ENCODE measurements at regions not wholly inside any gene's neighbourhood (a gene's known extent, or its start where the extent isn't known, plus 50 kb on each side); places are given as distances from the start of the nearest gene placed in this dataset.

DNA sequence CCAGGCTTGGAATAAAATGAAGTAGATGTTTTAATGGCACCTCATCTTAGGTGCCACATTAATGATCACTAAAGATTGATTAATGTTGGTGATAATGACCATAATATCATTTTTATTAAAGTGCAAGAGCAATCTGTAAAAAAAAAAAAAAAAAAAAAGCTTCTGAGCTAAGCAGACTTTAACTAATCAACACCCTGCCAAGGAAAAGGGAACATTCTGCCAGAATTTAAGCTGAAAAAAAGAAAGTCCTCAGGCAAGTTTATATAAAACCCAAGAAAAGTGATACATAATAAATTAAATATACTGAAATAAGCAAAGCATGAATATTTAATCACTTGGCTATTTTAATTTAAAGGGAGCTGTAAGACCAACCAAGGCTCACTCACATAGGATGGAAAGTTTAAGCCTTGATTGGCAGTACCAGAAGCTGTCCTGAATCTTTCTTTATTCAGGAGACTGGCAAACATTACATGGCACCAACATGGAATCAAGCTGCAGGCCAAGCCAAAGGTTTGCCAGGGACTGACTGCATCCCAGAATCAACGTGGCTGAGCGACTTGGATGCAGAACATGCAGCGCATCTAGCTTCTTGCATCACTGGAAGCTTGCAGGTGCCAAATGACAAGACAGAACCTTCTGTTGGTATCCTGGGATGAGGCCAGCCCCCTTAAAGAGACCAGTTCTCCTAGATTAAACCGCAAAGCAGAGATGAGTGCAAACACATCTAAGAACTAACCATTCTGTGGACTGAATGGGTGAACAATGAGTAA lies 413.6 kb downstream of the ENC1 start:
- DNase-seq (ENCODE audit: low read depth): no peak

DNA sequence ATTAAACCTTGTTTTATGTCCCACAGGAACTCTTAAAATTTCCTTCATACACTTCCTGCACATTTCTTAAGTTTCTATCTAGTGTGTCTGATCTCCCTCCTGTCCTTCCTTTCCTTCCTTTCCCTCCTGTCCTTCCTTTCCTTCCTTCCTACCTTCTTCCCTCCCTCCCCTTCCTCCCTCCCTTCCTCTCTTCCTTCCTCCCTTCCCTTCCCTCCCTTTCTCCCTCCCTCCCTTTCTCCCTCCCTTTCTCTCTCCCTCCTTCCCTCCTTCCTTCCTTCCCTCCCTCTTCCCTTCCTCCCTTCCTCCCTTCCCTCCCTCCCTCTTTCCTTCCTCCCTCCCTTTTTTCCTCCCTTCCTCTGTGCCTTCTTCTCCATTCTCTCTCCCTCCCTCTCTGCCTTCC lies 414.9 kb downstream of the ENC1 start:
- no peak for DNase-seq (ENCODE audit: low read depth)

DNA sequence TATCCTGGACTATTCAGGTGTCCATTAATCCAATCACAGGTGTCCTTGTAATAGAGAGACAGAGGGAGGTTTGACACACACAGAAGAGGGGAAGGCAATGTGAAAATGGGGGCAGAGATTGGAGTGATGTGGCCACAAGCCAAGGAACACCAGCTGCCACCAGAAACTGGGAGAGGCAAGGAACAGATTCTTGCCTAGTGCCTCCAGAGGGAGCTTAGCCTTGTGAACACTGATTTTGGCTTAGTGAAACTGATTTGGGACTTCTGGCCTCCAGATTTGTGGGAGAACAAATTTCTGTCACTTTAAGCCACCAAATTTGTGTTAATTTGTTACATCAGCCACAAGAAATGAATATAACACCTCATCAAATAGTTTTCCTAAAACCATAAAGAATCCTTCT lies 416.2 kb downstream of the ENC1 start:
- DNase-seq (ENCODE audit: low read depth): no peak

DNA sequence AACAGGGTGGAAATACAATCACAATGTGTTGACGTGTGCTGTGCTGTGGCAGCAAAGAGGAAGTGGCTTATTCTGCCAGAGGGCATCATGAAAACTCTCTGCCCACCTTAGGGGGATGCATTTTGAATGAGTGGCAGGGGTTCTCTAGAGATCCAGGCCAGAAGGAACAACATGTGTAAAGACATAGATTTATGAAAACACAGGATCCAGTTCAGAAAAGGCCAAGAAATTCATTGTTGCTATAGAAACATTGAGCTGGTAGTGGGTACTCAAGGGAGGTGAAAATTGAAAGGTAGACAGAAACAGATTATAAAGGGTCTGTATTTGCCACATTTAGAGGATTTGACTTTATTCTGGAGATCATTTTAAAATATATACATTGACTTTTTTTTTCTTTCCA lies 417.7 kb downstream of the ENC1 start:
- DNase-seq (ENCODE audit: low read depth): no peak

DNA sequence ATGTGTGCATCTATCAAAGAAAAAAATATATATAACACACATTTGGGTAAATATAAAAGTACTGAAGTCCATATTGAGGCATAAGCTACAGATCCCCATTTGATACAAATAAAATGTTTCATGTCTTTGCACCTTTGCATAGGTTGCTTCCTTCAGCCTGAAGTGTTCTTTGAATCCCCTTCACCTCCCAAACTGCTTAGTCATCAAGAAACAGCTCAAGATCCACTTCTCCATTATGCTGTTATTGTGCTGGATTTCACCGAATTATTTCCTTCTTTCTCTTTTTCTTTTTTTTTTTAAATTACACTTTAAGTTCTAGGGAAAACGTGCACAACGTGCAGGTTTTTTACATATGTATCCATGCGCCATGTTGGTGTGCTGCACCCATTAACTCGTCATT lies 419.1 kb downstream of the ENC1 start:
- no peak for DNase-seq (ENCODE audit: low read depth)

DNA sequence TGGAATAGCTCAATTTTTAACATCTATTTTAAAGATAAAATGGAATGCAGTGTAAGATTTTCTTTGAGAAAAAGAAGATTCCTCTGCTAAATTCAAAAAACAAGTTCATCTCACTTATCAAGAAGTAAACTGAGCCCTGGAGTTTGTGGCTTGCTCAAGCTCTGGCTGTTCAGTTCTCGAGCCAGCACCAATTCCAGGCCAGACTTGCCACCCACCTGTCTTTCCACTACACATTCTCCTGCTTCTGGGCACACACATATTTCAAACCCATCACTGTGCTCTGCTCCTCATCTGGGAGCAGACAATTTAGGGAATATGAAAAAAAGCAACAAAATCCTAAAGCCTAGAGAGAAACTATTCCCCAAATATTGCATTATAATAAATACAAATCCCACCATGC lies 424.5 kb downstream of the ENC1 start:
- no peak for DNase-seq (ENCODE audit: low read depth)

DNA sequence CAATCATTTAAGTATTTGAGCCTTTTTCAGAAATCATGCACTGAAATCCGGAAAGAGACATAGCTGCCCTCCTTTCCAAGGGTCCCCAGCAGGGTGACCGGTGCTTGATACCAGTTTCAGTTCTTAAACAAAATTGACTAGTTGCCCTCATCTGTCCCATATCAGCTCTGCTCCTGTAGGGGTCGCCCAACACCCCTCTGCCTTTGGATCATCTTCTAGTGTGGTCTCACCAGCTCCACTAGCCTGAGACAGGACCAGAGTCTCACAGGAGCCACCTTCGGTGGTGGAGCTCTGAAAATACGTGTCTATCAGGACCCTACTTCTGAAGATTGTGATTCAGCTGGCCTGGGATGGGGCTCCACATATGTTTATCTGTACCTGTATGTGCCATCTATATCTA lies 428.2 kb downstream of the ENC1 start:
- peak; percentile 57 for DNase-seq (ENCODE audit: low read depth)

DNA sequence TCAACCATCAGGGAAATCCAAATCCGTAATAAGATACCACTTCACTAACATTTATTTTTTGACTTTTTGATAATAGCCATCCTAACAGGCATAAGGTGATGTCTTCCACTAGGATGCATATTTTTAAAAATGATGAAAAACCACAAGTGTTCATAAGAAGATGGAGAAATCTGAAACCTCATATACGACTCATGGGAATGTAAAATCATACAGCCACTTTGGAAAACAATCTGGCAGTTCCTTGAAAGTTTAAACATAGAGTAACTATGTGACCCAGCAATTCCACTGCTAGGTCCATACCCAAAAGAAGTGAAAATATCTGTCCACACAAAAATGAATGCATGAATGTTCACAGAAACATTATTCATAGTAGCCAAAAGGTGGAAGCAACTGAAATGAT lies 431.0 kb downstream of the ENC1 start:
- DNase-seq (ENCODE audit: low read depth): peak; percentile 53

DNA sequence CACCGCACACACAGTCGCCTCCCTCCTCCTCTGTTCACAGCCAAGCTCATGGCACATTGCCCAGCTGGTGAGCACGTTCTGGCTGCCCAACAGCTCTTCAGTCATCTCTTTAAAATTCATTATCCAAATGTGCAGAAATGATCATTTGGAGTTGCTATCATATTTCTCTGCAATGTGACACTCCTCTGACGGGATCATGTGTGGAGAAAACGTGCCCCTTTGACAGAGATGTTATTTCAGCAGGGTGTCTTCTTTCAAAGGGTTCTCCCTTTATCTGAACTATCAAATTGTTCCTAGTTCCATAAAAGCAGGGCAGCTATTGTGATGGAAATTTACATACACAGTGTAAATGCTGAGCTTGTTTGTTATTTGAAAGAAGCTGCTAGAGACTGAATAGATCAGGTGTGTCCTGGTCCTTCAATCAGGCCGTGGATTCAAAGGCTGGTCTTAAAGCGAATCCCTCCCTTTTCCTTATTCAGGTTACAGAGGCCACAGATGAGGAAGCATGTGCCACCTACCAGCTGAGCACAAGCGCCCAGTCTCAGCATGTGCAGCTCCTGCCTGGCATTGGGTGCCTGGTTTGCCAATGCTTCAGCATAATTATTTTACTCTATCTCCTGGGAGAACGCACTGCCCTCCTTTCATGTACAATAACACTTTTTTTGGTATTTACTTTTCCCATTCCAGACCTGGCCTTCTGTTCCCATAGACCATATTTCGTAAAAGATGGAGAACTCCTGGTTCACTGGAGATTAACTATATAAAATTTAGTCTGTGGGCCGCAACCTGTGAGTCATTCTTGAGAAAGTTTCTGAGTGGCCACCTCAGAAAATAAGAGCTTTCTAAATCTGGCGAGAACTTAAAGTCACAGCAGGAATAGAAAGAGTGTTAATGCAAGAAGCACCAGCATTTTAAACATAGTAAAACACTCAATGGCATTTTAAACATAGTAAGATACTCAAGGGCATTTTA lies 433.7 kb downstream of the ENC1 start:
- peak; percentile 93 for DNase-seq (ENCODE audit: low read depth)

DNA sequence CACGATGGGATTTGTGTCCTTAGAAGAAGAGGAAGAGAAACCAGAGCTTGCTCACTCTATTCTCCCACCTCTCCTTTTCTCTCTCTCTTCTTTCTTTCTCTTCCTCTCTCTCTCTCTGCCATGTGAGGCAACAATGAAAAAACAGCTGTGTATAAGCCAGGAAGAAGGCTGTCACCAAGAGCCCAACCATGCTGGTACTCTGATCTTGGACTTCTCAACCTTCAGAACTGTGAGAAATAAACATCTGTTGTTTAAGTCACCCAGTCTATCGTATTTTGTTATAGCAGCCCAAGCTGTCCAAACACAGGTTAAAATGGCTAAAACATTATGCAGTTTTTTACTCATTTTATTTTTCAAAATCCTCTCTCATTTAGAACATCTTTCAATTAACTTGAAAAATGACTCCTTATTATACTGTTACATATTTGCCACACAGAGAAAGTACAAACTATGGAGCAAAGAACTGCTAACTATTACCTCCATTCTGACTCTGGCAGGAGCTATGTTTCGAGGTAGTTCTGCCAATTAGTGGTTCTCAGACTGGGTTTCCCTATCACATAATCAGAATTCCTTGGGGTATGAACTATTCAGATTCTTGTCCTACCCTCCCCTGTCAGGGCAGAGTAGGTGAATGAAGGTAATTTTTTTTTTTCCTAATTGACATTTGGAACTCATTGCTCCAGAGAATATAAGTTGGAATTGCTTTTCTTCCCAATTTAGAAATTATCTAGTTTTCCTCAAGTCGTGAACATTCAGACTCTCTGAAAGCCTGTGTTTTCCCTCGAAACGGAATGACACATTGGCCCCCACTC lies 434.6 kb downstream of the ENC1 start:
- peak; percentile 8 for DNase-seq (ENCODE audit: low read depth)

DNA sequence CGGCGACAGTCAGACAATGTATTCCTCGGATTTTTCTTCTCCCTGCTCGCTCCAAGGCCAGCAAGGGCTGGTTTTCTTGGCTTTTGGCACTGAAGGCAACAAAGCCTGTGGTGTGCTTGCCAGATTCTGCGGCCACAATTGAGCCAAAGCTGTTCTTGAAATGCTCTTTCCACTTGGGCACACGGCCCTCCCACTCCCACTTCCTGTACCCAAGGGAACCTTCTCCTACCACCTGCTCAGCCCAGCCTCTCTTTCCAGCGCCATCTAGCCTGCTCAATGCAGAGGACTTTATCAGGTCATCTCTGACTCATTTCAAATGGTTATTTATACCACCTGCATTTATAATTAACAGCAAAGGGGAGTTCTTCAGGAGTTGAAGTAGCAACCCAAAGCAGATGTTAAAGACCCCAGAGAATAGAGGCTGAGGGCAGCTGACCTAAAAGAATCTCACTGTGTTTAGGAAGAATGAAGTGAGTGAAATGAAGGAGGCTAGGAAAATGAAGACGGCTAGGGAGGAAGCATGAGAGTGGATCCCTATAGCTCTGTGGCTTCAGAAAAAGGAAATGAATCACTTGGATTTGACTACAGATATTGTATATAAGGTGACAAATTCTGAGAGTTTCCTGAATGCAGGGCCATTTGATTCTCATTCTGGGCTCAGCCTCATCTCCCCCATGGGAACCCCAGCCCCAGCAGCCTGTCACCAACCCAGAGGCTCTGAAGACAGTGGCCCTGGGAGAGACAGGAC lies 439.0 kb downstream of the ENC1 start:
- peak; percentile 56 for DNase-seq (ENCODE audit: low read depth)

DNA sequence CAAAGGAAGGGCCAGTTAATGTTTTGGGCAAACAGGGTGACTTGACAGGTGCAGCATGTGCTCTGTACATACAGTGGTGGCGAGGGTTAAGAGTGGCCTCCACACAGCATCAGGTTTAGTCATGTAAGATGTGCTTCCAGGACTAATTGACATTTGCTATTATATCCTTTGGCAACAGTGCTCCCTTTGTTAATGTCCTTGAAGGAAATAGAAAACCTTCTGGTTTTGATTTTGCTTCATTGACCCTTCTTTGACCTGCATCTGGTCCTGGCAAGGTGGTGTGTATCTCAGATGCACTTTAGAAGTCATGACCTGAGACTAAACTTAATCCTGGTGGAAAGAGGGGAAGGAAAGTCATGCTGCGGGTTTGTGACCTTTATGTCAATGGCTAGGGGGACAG lies 440.0 kb downstream of the ENC1 start:
- no peak for DNase-seq (ENCODE audit: low read depth)

DNA sequence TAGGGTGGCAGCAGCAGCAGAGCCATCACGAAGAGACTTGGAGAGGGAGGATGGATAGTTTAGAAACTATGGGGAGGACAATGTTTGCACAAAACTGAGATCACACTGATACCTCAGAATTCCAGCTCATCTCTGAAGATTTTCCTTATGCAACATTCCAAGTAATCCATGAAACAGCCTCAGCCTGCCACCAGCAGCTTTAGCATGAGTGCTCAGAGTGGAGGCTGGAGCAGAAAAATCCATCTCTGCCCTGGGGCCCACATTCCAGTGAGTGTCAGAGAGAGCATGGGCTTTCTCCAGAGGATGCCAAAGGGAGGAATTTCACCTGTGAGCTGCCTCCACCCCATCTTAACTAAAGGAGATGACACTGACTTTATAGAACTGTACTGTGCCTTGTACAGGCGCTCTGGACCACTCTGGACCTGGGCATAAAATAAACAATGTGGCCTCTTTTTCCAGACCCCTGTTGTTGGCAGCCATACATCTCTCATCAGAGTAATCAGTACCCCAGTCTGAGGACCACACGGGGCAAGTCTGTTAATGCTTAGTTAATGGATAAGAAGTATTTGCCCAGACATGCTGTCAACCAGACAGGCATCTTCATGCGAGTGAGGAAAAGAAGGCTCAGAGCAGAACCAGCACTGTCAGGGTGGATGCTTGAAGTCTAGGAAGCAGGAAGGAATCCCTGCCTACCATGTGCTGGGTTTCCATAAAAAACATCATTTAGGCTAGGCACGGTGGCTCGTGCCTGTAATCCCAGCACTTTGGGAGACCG lies 440.9 kb downstream of the ENC1 start:
- DNase-seq (ENCODE audit: low read depth): peak; percentile 95

DNA sequence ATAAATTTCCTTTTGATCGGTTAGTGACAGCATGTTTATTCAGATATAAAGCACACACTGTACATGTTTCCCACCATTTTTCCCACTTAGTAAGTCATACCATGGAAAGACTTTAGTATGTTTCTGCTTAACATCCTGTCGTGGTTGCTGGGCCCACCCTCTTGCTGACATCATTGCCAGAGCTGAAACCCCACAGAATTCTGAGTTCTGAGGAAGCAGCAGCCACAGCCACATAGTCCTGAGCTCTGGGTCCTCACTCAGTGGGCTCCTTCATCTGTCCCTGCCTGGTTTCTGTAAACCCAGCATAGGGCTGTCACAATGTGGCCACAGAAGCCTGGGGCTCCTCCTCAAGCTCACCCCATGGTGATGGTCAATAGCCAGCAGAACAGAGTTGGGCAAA lies 441.5 kb downstream of the ENC1 start:
- DNase-seq (ENCODE audit: low read depth): peak; percentile 76

DNA sequence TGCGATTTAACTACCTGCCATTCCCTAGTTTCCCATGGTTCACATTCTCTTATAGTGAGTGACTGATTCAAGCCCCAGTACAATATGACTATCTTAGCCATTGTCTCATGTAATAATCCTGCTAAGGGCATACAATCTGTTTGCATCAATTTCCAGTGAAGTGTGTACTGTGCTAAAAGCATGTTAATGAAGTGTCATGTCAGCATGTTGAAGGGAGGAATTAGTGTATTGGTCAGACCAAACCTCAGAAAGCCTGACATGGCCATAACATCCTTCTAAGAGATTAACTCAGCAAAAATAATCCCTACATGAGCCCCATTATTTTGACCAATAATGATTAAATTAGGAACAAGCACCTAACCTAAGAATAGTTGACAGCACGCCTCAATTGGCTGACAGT lies 442.4 kb downstream of the ENC1 start:
- DNase-seq (ENCODE audit: low read depth): no peak

DNA sequence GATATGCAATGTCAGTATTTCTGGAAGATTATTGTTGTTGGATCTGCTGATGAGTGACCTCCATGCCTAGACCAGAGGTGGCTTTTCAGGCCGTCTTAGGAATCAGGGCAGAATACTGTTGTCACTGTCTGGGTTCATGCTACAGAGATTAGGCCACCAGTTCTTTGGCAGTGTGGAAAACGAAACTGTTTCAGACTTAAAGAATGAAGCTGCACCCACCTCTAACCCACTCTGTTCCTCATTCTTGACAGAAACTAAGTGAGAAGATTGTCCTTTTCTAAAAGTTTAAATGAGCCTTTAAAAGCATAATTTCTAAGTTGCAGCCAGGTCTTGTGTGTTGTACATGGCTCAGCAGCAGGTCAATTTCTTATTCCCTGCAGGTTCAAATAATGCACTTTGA lies 444.3 kb downstream of the ENC1 start:
- no peak for DNase-seq (ENCODE audit: low read depth)

DNA sequence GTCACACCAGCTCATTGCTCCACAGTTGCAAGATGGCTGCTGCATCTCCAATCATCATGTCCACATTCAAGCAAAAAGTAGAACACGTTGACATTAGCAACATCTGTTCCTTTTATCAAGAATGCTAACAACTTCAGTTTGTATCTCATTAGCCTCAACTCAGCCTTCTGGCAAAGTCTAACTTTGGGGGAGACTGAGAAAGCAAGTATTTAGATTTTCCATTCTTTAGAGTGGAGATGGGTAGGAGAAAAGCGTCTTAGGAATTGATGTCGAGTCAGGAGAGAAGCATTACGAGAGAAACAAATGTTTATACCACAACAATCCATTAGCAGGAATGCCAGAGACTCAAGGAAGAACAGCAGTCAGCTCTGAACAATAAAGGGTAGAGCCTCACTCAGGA lies 446.3 kb downstream of the ENC1 start:
- no peak for DNase-seq (ENCODE audit: low read depth)

DNA sequence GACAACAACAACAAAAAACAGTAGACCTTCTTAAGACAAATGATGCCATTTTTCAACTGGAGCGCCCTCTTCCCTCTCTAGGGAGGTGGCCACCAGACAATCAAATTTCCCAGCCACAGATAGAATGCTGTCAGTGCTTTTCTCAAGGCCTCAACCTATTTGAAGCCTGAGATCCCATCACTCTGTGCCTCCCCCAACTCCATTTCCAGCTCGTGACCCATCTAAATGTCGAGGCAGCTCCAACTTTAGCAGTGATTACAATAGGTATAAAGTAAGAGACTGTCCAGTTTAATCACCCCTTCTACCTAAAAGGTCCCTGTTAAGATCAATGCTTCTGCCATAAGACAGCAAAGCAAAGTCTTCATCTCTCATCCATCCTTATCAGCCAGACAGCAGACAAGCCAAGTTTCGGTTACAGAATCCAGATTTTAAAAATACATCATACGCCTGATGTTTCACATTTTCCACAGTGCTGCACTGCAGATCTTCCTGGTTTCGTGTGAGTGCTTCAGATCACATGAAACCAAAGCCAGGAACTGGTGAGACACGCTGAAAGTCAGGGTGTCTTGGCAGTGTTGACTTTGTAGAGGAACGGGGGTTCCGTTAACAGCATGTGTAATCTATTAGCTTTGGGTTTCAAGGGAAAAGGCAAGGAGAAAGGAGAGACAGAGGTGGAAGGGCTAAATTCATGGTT lies 447.8 kb downstream of the ENC1 start:
- peak; percentile 4 for DNase-seq (ENCODE audit: low read depth)

DNA sequence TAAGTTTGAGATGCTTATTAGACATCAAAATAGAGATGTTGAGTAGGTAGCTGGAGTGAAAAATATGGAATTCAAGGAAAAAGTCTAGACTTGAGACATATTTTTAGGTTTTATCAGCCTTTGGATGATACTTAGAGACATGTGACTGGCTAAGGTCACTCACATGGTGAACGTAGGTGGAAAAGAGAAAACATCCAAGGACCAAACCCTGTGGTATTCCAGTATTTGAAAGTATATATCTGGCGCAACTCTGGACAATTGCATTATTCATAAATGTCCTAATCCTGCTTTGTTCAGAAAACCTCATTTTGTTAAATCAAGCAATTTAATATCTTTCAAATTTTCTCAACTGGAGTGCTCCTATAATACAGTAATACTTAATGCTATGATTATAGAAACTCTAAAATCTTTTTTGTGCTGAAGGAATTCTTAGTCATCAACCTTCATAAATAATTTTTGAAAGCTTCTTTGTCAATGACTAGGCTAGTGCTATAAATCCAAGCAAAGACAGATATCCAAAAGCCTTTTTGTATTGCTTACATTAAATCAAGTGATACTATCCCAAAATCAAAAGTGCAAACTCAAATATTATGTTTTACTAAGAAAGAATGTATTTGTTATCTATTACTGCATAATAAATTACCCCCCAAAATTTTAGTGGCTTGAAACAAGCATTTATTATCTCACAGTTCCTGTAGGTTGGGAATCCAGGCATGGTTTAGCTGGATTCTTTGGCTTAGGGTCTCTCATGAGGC lies 452.0 kb downstream of the ENC1 start:
- no peak for DNase-seq (ENCODE audit: low read depth)

DNA sequence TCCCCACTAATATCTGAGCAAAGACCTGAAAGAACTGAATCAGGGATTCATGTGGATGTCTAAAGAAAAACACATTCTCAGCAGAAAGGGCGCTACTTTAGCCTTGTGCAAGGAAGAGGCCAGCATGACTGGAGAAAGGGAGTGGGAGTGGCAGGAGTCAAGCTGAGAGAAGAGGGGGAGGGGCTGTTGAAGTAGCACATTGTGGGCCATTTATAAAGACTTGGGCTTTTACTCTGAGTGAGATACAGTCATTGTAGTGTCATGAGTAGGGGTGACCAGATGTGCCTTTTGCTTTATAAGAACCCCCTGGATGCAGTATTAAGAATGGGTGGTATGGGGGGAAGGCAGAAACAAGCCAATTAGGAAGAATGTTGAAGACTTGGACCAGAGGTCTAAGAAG lies 452.8 kb downstream of the ENC1 start:
- no peak for DNase-seq (ENCODE audit: low read depth)
